Muscle layer of duodenum (tissue), 2 donors: ENCODE measurements at regions not wholly inside any gene's neighbourhood (a gene's known extent, or its start where the extent isn't known, plus 50 kb on each side); places are given as distances from the start of the nearest gene placed in this dataset.
"Not testable (repeated sequence)": the region's sequence is repeated elsewhere in the genome, so short reads cannot be mapped to it uniquely, and the experiment has no call there.

Experiments
- H3K27ac ChIP-seq: one replicate; pipeline ENCODE4 v1.7.0; 2013; ENCODE audit warnings: mild to moderate bottlenecking, low read length
- H3K27me3 ChIP-seq: one replicate; pipeline ENCODE4 v1.7.0; 2013; ENCODE audit warnings: low read depth, mild to moderate bottlenecking, control low read depth, low read length
- H3K36me3 ChIP-seq, 2 donors: one replicate each; pipeline ENCODE4 v1.7.0; 2013; ENCODE audit warnings: low read length in 2 of 2, control low read depth in 1 of 2, mild to moderate bottlenecking in 1 of 2; ENCODE audit not compliant: insufficient read depth in 2 of 2, control insufficient read depth in 1 of 2
- H3K4me1 ChIP-seq, 2 donors: one replicate each; pipeline ENCODE4 v1.7.0; 2013; ENCODE audit warnings: low read length in 2 of 2, mild to moderate bottlenecking in 2 of 2, control low read depth in 1 of 2, moderate library complexity in 1 of 2; ENCODE audit not compliant: insufficient read depth in 2 of 2, control insufficient read depth in 1 of 2
- H3K4me3 ChIP-seq, 2 donors: one replicate each; pipeline ENCODE4 v1.7.0; 2013; ENCODE audit warnings: low read length in 2 of 2, low read depth in 1 of 2, mild to moderate bottlenecking in 1 of 2
- H3K9me3 ChIP-seq, 2 donors: one replicate each; pipeline ENCODE4 v1.7.0; 2013; ENCODE audit warnings: low read length in 2 of 2, control low read depth in 1 of 2, mild to moderate bottlenecking in 1 of 2; ENCODE audit not compliant: control insufficient read depth in 1 of 2
- donor health status: healthy.

DNA sequence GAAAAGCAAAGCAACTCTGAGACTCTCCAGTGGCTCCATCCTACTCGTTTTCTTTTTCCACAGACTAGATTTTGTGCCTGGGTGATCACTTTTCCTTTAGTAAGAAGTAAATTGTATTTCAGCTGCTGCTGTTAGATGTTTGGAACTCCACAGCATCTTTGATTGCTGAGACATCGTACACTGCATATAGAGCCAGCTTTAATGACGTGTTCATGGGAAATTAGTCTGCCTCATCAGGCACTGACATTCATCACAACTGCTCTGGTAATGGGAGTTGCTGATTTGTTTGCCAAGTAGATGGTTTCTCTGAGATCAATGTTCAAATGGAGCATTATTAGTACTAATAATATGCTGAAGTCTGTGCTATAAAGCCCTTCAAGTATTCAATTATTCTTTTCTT, 573.8 kb upstream of the NR5A2 start:
- no peaks in the 10 kb centered on the region for H3K4me1 ChIP-seq
- H3K9me3 ChIP-seq = no peaks in the 10 kb centered on the region
- H3K27ac ChIP-seq = no peak overlapping the region
- H3K36me3 ChIP-seq = no peaks in the 10 kb centered on the region
- no peak overlapping the region for H3K4me3 ChIP-seq
- no peaks in the 10 kb centered on the region for H3K27me3 ChIP-seq

GRCh38 chr1:199460933-199461332, 566.6 kb upstream of the NR5A2 start:
- no peaks in the 10 kb centered on the region for H3K36me3 ChIP-seq
- no peak overlapping the region for H3K27ac ChIP-seq
- no peaks in the 10 kb centered on the region for H3K27me3 ChIP-seq
- H3K4me1 ChIP-seq = no peaks in the 10 kb centered on the region
- H3K4me3 ChIP-seq = no peak overlapping the region
- peaks cover 0 to 4% of the 10 kb centered on the region in 2 donors for H3K9me3 ChIP-seq

GRCh38 chr1:199463521-199464127, 563.9 kb upstream of the NR5A2 start:
- Histone ChIP-seq H3K4me1 (no peaks in the 10 kb centered on the region), H3K9me3 (peaks cover 0 to 4% of the 10 kb centered on the region in 2 donors), H3K27me3 (no peaks in the 10 kb centered on the region), H3K27ac (no peak overlapping the region), H3K4me3 (no peak overlapping the region), H3K36me3 (no peaks in the 10 kb centered on the region)

DNA sequence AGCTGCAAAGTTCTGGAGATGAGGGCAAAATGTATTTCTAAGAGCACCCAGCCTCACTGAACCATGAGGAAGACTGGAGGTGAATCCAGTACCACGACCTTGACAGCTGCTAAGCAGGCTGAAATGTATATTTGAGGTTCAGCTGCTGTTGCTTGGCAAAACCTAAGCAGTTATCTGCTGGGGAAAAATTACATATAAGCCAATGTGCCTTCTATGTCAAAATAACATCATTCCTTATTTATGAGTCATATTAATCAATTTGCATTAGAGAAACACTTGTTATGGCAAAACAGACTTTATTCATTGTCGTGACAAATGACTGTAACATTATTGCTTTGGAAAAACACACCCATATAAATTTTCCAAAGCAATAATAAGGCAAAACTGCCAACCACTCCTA, 560.5 kb upstream of the NR5A2 start:
- Histone ChIP-seq H3K36me3 (no peaks in the 10 kb centered on the region), H3K27me3 (no peaks in the 10 kb centered on the region), H3K4me1 (no peaks in the 10 kb centered on the region), H3K4me3 (no peak overlapping the region), H3K27ac (no peak overlapping the region), H3K9me3 (peaks cover 0 to 7% of the 10 kb centered on the region in 2 donors)

DNA sequence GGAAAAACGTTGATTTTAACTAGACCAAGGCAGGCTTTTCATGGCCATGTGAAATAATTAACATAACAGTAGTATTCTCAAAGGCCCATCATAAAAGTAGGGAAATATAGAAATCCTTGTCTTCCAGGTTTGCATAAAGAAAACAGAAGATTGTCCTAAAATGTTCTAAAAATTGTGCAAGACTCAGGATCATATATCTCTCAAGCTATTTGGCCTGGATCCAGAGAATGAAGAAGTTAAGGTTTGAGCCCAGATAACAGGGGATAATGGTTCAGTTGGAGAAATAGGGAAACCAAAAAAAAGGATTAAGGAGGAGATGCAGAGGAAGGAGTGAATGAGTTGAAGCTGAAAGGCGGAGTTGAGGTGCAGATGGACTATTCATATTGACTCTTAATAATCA, 555.5 kb upstream of the NR5A2 start:
- Histone ChIP-seq H3K4me3 (no peak overlapping the region), H3K9me3 (peaks cover 0 to 4% of the 10 kb centered on the region in 2 donors), H3K36me3 (no peaks in the 10 kb centered on the region), H3K4me1 (no peaks in the 10 kb centered on the region), H3K27me3 (no peaks in the 10 kb centered on the region), H3K27ac (no peak overlapping the region)

DNA sequence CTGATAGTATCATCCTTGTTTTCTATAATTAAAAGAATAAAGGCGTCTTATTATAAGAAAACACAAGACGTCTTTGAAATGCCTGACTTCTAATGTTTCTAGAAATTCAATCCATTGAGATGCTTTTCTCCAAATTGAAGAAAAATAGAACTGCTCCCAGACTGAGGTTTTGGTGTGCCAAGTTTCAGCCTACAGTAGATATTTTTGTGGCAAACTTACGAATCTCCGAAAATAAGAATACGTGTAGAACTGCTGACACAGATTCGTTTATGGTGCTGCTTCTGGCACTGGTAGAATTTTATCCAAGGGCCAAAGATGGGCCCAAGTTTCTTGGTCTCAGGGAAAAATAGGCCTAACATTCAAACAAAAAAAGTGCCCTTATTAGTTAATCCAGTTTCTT, 554.5 kb upstream of the NR5A2 start:
- no peak overlapping the region for H3K27ac ChIP-seq
- peaks cover 0 to 4% of the 10 kb centered on the region in 2 donors for H3K9me3 ChIP-seq
- H3K27me3 ChIP-seq = no peaks in the 10 kb centered on the region
- no peaks in the 10 kb centered on the region for H3K36me3 ChIP-seq
- H3K4me1 ChIP-seq = no peaks in the 10 kb centered on the region
- H3K4me3 ChIP-seq = no peak overlapping the region

DNA sequence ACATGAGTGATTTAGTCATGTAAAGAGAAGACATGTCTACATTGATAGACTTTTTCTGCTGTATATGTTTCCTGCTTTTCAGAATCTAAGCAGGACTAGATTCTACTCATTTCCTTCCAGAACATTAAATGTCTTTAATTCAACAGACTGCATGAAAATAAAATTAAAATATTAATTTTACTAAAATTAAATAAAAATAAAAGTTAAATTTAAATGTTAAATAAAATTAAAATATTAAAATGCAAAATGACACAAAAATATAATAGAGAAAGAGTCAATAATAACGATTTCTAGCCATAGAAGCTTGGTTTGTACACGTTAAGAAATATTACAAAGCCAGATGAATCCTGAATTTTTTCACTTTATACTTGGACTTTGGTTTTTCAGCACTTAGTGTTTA, 552.8 kb upstream of the NR5A2 start:
- Histone ChIP-seq H3K27me3 (no peaks in the 10 kb centered on the region), H3K36me3 (no peaks in the 10 kb centered on the region), H3K4me1 (no peaks in the 10 kb centered on the region), H3K27ac (no peak overlapping the region), H3K4me3 (no peak overlapping the region), H3K9me3 (no peaks in the 10 kb centered on the region)

GRCh38 chr1:199482426-199482825, 545.1 kb upstream of the NR5A2 start:
- no peaks in the 10 kb centered on the region for H3K27me3 ChIP-seq
- H3K36me3 ChIP-seq = no peaks in the 10 kb centered on the region
- no peaks in the 10 kb centered on the region for H3K4me1 ChIP-seq
- no peak overlapping the region for H3K4me3 ChIP-seq
- H3K9me3 ChIP-seq = no peaks in the 10 kb centered on the region
- H3K27ac ChIP-seq = no peak overlapping the region

- no peak overlapping the region for H3K4me3 ChIP-seq
- no peaks in the 10 kb centered on the region for H3K36me3 ChIP-seq
- H3K9me3 ChIP-seq = peaks cover 0 to 8% of the 10 kb centered on the region in 2 donors
- H3K27me3 ChIP-seq = no peaks in the 10 kb centered on the region
- H3K27ac ChIP-seq = no peak overlapping the region
- no peaks in the 10 kb centered on the region for H3K4me1 ChIP-seq
Measured at GRCh38 chr1:199489594-199489993, 537.9 kb upstream of the NR5A2 start.

GRCh38 chr1:199490769-199491527, 536.6 kb upstream of the NR5A2 start:
- peaks cover 7 to 12% of the 10 kb centered on the region in 2 donors for H3K9me3 ChIP-seq
- no peak overlapping the region for H3K4me3 ChIP-seq
- H3K27me3 ChIP-seq = no peaks in the 10 kb centered on the region
- H3K27ac ChIP-seq = no peak overlapping the region
- no peaks in the 10 kb centered on the region for H3K36me3 ChIP-seq
- H3K4me1 ChIP-seq = no peaks in the 10 kb centered on the region

GRCh38 chr1:199495432-199495831, 532.1 kb upstream of the NR5A2 start:
- H3K4me3 ChIP-seq = no peak overlapping the region
- H3K27ac ChIP-seq = no peak overlapping the region
- peaks cover 7 to 12% of the 10 kb centered on the region in 2 donors for H3K9me3 ChIP-seq
- H3K27me3 ChIP-seq = no peaks in the 10 kb centered on the region
- no peaks in the 10 kb centered on the region for H3K36me3 ChIP-seq
- no peaks in the 10 kb centered on the region for H3K4me1 ChIP-seq

DNA sequence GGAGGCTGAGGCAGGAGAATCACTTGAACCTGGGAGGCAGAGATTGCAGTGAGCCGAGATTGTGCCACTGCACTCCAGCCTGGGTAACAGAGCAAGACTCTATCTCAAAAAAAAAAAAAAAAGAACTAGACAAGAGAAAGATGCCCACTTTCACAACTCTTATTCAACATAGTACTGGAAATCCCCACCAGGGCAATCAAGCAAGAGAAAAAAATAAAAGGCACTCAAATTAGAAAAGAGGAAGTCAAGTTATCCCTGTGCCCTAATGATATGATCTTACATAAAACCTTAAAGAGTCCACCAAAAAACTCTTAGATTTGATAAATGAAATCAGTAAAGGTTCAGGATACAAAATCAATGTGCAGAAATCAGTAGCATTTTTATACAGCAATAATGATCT, 528.7 kb upstream of the NR5A2 start:
- not testable (repeated sequence) for H3K9me3 ChIP-seq, H3K4me3 ChIP-seq, H3K4me1 ChIP-seq, H3K27ac ChIP-seq, H3K27me3 ChIP-seq, H3K36me3 ChIP-seq
